Mammary epithelial cell (primary cell): ENCODE measurements at regions not wholly inside any gene's neighbourhood (a gene's known extent, or its start where the extent isn't known, plus 50 kb on each side); places are given as distances from the start of the nearest gene placed in this dataset.

ENCODE experiments used
- CTCF ChIP-seq, 2 donors: IDR thresholded peaks in 1 of 2; conservative IDR thresholded peaks in 1 of 2; 2 replicates each; pipeline ENCODE4 v1.5.1; 2011 to 2012; ENCODE audit warnings: inconsistent platforms in 2 of 2, low read length in 2 of 2, mild to moderate bottlenecking in 2 of 2, control low read depth in 1 of 2, low read depth in 1 of 2; ENCODE audit not compliant: insufficient read depth in 1 of 2; ENCODE audit errors: extremely low read depth in 1 of 2
- EZH2 ChIP-seq: IDR thresholded peaks from 2 replicates; pipeline ENCODE4 v1.6.1; 2012; ENCODE audit warnings: low read length, inconsistent platforms, borderline replicate concordance

- TF ChIP-seq CTCF (conservative IDR thresholded peaks at IDR 0.05 in 1 of 2, IDR thresholded peaks at IDR 0.05 in 1 of 2; ENCODE audit: extremely low read depth in 1 of 2, insufficient read depth in 1 of 2, low read depth in 1 of 2, low read length in 2 of 2), result no peak
- no peak for TF ChIP-seq EZH2
Observed at GRCh38 chr12:68998041-68998440, 65.1 kb upstream of the CPM start.
